HEK293T (cell line): ENCODE measurements at regions not wholly inside any gene's neighbourhood (a gene's known extent, or its start where the extent isn't known, plus 50 kb on each side); places are given as distances from the start of the nearest gene placed in this dataset.

Source experiments
- FOXK2 ChIP-seq: fragments of 450-650 bp; IDR thresholded peaks from 2 replicates; pipeline ENCODE4 v1.6.1; 2016; ENCODE audit warnings: mild to moderate bottlenecking
- SP1 ChIP-seq: fragments of 450-650 bp; IDR thresholded peaks from 2 replicates; pipeline ENCODE4 v1.6.1; 2017

DNA sequence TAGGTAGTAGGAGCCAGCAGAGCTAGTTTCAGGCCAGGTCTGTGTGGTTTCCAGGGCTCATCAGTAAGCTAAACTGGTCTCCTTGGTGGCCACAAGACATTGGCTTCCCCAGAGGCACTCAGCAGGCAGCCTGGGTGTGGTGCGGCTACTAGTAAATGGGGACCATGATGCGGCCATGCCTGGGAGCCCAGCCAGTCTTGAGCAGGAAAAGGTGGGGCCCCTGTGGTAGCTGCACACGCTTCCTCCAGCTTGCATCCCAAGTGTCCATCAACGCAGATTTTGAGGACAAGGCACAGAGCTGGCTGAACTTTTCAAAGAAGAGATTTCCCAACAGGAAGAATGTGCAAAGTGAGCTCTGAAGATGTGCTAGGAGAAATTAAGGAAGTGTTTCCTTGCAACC is 107.4 kb upstream of the NAA20 start:
- no peak for TF ChIP-seq FOXK2
- no peak for TF ChIP-seq SP1
